Transverse colon (tissue), 4 donors: ENCODE measurements at regions not wholly inside any gene's neighbourhood (a gene's known extent, or its start where the extent isn't known, plus 50 kb on each side); places are given as distances from the start of the nearest gene placed in this dataset.

Experiments used
- CTCF ChIP-seq, 5 experiments: fragments of 200-600 bp in 3 of 5; fragments of 450-650 bp in 2 of 5; sonication (generic) in 3 of 5; IDR thresholded peaks; 1 replicate in 2 of 5; 2 replicates in 3 of 5; pipeline ENCODE4 v1.5.1; 2016 to 2017; ENCODE audit warnings: antibody characterized with exemption in 5 of 5, inconsistent platforms in 3 of 5, mild to moderate bottlenecking in 2 of 5, moderate library complexity in 1 of 5
- EP300 ChIP-seq: sonication (generic); formaldehyde crosslinking; IDR thresholded peaks from one replicate; pipeline ENCODE4 v1.6.1; 2017; ENCODE audit warnings: antibody characterized with exemption, low read depth
- POLR2A ChIP-seq: fragments of 450-650 bp; IDR thresholded peaks from one replicate; pipeline ENCODE4 v1.6.1; 2016; ENCODE audit warnings: antibody characterized with exemption, mild to moderate bottlenecking, moderate library complexity
- POLR2AphosphoS5 ChIP-seq, 3 donors: sonication (generic); formaldehyde crosslinking; IDR thresholded peaks; one replicate each; pipeline ENCODE4 v1.6.1; 2016; ENCODE audit warnings: antibody characterized with exemption in 3 of 3

- peak; percentile 7 to 60 (median 43) for TF ChIP-seq CTCF (IDR thresholded peaks at IDR 0.05)
- no peak for TF ChIP-seq EP300
- TF ChIP-seq POLR2AphosphoS5 (IDR thresholded peaks at IDR 0.05) = no peak
- TF ChIP-seq POLR2A = no peak
These were observed 1496.5 kb downstream of the FAM181B start for GRCh38 chr11:81237139-81237538.
